ENCODE measurements at regions not wholly inside any gene's neighbourhood (a gene's known extent, or its start where the extent isn't known, plus 50 kb on each side); places are given as distances from the start of the nearest gene placed in this dataset.

- Histone ChIP-seq H3K4me3 (ENCODE audit: low read length in 2 of 2) (no peak overlapping the region), H3K27me3 (ENCODE audit: control insufficient read depth in 2 of 2, insufficient read depth in 1 of 2, low read length in 1 of 2) (no peaks in the 10 kb centered on the region), H3K27ac (ENCODE audit: low read depth in 1 of 2, low read length in 1 of 2) (no peak overlapping the region), H3K9me3 (ENCODE audit: control insufficient read depth in 2 of 2, insufficient read depth in 1 of 2, low read length in 1 of 2) (no peaks in the 10 kb centered on the region), H3K4me1 (ENCODE audit: control insufficient read depth in 2 of 2, insufficient read depth in 2 of 2, low read length in 2 of 2) (no peaks in the 10 kb centered on the region), H3K36me3 (ENCODE audit: control insufficient read depth in 2 of 2, insufficient read depth in 2 of 2, low read length in 1 of 2) (no peaks in the 10 kb centered on the region)
- 93% methylated on average over 5 of the region's 5 CpGs for WGBS
- DNase-seq (ENCODE audit: low read depth in 6 of 9, low spot score in 9 of 9): no peak
Observed at GRCh38 chr4:84046551-84046950, 452.5 kb downstream of the NKX6-1 start.

DNA sequence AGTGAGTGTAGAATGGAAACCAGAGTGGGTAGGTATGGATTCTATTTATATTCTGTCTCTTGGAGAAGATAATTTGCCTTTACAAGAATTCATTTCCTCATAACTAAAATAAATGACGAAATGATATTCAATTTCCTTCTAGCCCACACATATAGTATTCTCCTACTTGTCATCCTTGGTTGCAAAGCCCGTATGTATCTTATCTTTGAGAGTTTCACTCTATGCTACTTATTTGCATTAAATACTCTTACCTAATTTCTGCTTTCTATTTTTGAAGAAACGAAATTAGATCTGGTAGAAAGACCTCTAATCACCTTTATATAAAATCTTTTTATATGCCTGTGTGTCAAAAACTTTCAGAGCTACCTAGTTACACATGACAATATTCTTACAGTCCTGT, 457.7 kb downstream of the NKX6-1 start:
- DNase-seq (ENCODE audit: low read depth in 6 of 9, low spot score in 9 of 9): no peak
- H3K36me3 ChIP-seq (ENCODE audit: control insufficient read depth in 2 of 2, insufficient read depth in 2 of 2, low read length in 1 of 2): no peaks in the 10 kb centered on the region
- H3K27ac ChIP-seq (ENCODE audit: low read depth in 1 of 2, low read length in 1 of 2): no peak overlapping the region
- no peaks in the 10 kb centered on the region for H3K9me3 ChIP-seq (ENCODE audit: control insufficient read depth in 2 of 2, insufficient read depth in 1 of 2, low read length in 1 of 2)
- H3K4me3 ChIP-seq (ENCODE audit: low read length in 2 of 2): no peak overlapping the region
- H3K27me3 ChIP-seq (ENCODE audit: control insufficient read depth in 2 of 2, insufficient read depth in 1 of 2, low read length in 1 of 2): no peaks in the 10 kb centered on the region
- WGBS: 75% methylated on average over 3 of the region's 3 CpGs
- H3K4me1 ChIP-seq (ENCODE audit: control insufficient read depth in 2 of 2, insufficient read depth in 2 of 2, low read length in 2 of 2): no peaks in the 10 kb centered on the region

DNA sequence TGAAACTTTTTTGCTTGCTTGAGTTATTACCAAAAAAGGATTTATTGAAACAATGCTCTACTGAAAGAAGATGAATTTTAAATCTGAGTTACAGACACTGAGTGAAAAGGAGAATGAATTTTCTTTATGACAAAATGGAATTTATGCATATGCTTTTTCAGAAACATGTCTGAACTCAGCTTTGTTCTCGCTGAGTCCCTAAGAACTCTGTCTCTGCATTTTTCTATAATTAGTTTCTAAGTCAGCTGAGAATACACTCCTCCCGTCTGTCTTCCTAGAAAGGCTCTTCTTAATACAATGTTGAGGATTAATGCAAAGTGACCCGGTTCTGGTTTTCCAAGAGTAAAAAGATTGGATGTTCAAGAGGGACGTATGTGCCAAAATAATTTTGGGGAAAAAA, 463.5 kb downstream of the NKX6-1 start:
- DNase-seq (ENCODE audit: low read depth in 6 of 9, low spot score in 9 of 9): no peak
- Histone ChIP-seq H3K4me3 (ENCODE audit: low read length in 2 of 2) (no peak overlapping the region), H3K27ac (ENCODE audit: low read depth in 1 of 2, low read length in 1 of 2) (no peak overlapping the region), H3K4me1 (ENCODE audit: control insufficient read depth in 2 of 2, insufficient read depth in 2 of 2, low read length in 2 of 2) (no peaks in the 10 kb centered on the region), H3K9me3 (ENCODE audit: control insufficient read depth in 2 of 2, insufficient read depth in 1 of 2, low read length in 1 of 2) (no peaks in the 10 kb centered on the region), H3K27me3 (ENCODE audit: control insufficient read depth in 2 of 2, insufficient read depth in 1 of 2, low read length in 1 of 2) (no peaks in the 10 kb centered on the region), H3K36me3 (ENCODE audit: control insufficient read depth in 2 of 2, insufficient read depth in 2 of 2, low read length in 1 of 2) (no peaks in the 10 kb centered on the region)
- WGBS: 93% methylated on average over 4 of the region's 4 CpGs

DNA sequence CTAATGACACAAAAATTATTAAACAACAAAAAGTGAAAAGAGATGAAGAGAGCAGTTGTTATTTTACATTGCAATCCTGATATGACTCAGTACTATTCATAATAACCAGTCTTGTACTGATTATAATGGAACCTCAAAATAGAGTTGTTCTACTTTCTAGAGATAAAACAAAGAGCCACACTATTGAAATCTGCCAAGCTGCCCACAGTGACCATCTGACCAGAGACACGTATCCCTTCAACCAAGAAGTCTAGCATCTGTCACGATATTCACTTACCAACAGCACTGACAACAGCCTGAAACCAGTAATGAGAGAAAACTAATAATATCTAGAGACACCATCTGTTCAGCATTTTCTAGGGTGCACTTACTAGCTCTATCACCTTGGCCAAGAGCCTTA, 466.7 kb downstream of the NKX6-1 start:
- no peaks in the 10 kb centered on the region for H3K27me3 ChIP-seq (ENCODE audit: control insufficient read depth in 2 of 2, insufficient read depth in 1 of 2, low read length in 1 of 2)

DNA sequence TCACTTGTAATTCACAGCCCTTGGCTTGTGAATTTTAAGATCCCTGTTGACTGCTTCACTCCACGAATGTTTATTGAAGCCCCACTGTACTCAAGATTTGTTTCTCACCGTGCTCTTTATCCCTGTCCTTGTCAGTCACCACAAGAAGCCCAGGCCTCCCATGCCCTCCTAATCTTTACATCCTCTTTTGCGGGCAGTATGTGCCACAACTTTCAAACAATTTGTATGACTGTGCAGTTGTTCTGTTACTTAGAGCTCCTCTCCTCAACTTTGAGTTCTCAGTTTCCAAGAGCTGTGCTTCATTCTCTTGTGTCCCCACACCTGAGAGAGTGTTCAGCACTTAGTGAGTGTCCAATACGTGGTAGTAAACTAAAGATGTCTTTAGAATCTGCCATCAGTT, 467.7 kb downstream of the NKX6-1 start:
- no peak overlapping the region for H3K4me3 ChIP-seq (ENCODE audit: low read length in 2 of 2)
- no peaks in the 10 kb centered on the region for H3K4me1 ChIP-seq (ENCODE audit: control insufficient read depth in 2 of 2, insufficient read depth in 2 of 2, low read length in 2 of 2)
- H3K27ac ChIP-seq (ENCODE audit: low read depth in 1 of 2, low read length in 1 of 2): no peak overlapping the region
- 76% methylated on average over 4 of the region's 4 CpGs for WGBS
- DNase-seq (ENCODE audit: low read depth in 6 of 9, low spot score in 9 of 9): no peak
- no peaks in the 10 kb centered on the region for H3K36me3 ChIP-seq (ENCODE audit: control insufficient read depth in 2 of 2, insufficient read depth in 2 of 2, low read length in 1 of 2)
- H3K27me3 ChIP-seq (ENCODE audit: control insufficient read depth in 2 of 2, insufficient read depth in 1 of 2, low read length in 1 of 2): no peaks in the 10 kb centered on the region
- no peaks in the 10 kb centered on the region for H3K9me3 ChIP-seq (ENCODE audit: control insufficient read depth in 2 of 2, insufficient read depth in 1 of 2, low read length in 1 of 2)

More for the DNA sequence above, 466.7 kb downstream of the NKX6-1 start:
- H3K4me3 ChIP-seq (ENCODE audit: low read length in 2 of 2): no peak overlapping the region
- WGBS: 93% methylated on average over 2 of the region's 2 CpGs
- H3K36me3 ChIP-seq (ENCODE audit: control insufficient read depth in 2 of 2, insufficient read depth in 2 of 2, low read length in 1 of 2): no peaks in the 10 kb centered on the region
- H3K27ac ChIP-seq (ENCODE audit: low read depth in 1 of 2, low read length in 1 of 2): no peak overlapping the region
- no peak for DNase-seq (ENCODE audit: low read depth in 6 of 9, low spot score in 9 of 9)
- H3K9me3 ChIP-seq (ENCODE audit: control insufficient read depth in 2 of 2, insufficient read depth in 1 of 2, low read length in 1 of 2): no peaks in the 10 kb centered on the region
- no peaks in the 10 kb centered on the region for H3K4me1 ChIP-seq (ENCODE audit: control insufficient read depth in 2 of 2, insufficient read depth in 2 of 2, low read length in 2 of 2)

GRCh38 chr4:84028340-84028739, 470.8 kb downstream of the NKX6-1 start:
- no peaks in the 10 kb centered on the region for H3K4me1 ChIP-seq (ENCODE audit: control insufficient read depth in 2 of 2, insufficient read depth in 2 of 2, low read length in 2 of 2)
- H3K27ac ChIP-seq (ENCODE audit: low read depth in 1 of 2, low read length in 1 of 2): no peak overlapping the region
- WGBS: 77% methylated on average over 2 of the region's 2 CpGs
- no peaks in the 10 kb centered on the region for H3K27me3 ChIP-seq (ENCODE audit: control insufficient read depth in 2 of 2, insufficient read depth in 1 of 2, low read length in 1 of 2)
- no peaks in the 10 kb centered on the region for H3K9me3 ChIP-seq (ENCODE audit: control insufficient read depth in 2 of 2, insufficient read depth in 1 of 2, low read length in 1 of 2)
- DNase-seq (ENCODE audit: low read depth in 6 of 9, low spot score in 9 of 9): no peak
- H3K36me3 ChIP-seq (ENCODE audit: control insufficient read depth in 2 of 2, insufficient read depth in 2 of 2, low read length in 1 of 2): no peaks in the 10 kb centered on the region
- H3K4me3 ChIP-seq (ENCODE audit: low read length in 2 of 2): no peak overlapping the region

DNA sequence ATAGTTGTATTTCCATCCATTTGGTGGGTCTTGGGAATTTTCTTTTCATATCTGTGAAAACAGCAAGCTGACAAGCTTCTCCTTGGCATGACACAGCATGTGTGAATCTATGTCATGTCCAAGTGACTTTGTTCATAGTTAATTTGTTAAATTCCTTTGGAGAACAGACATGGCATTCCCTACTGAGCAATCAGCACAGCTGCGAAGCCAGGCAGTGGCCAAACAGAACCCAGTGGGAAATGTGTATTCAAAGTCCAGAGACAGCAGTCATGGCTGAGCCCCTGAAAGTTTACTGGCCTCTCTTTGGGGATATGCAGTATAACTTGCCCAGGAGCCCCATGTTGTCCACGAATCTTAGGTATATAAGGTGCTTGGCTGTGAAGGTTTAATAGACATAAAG, 474.7 kb downstream of the NKX6-1 start:
- Histone ChIP-seq H3K4me1 (ENCODE audit: control insufficient read depth in 2 of 2, insufficient read depth in 2 of 2, low read length in 2 of 2) (no peaks in the 10 kb centered on the region), H3K9me3 (ENCODE audit: control insufficient read depth in 2 of 2, insufficient read depth in 1 of 2, low read length in 1 of 2) (no peaks in the 10 kb centered on the region), H3K4me3 (ENCODE audit: low read length in 2 of 2) (no peak overlapping the region), H3K36me3 (ENCODE audit: control insufficient read depth in 2 of 2, insufficient read depth in 2 of 2, low read length in 1 of 2) (no peaks in the 10 kb centered on the region), H3K27ac (ENCODE audit: low read depth in 1 of 2, low read length in 1 of 2) (no peak overlapping the region), H3K27me3 (ENCODE audit: control insufficient read depth in 2 of 2, insufficient read depth in 1 of 2, low read length in 1 of 2) (no peaks in the 10 kb centered on the region)
- 91% methylated on average over 2 of the region's 2 CpGs for WGBS
- no peak for DNase-seq (ENCODE audit: low read depth in 6 of 9, low spot score in 9 of 9)

DNA sequence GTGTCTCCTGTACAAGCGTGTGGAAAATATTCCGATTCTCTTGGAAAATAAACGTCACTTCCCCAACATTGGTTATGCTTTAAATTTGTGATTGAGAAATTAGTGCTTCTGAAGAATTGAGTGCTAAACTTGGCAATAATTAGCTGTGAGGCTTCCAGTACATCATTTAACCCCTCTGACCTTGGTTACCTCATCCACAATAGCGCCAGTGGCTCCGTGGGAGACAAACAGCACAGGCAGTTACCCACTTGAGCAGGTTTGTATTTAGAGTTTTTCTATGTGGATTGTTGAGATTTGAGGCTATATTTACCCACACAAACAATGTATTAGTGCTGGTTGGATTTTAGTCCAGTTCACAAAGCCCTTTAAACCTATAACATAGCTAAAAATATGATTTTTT, 476.5 kb downstream of the NKX6-1 start:
- Histone ChIP-seq H3K4me3 (ENCODE audit: low read length in 2 of 2) (no peak overlapping the region), H3K27me3 (ENCODE audit: control insufficient read depth in 2 of 2, insufficient read depth in 1 of 2, low read length in 1 of 2) (no peaks in the 10 kb centered on the region), H3K27ac (ENCODE audit: low read depth in 1 of 2, low read length in 1 of 2) (no peak overlapping the region), H3K9me3 (ENCODE audit: control insufficient read depth in 2 of 2, insufficient read depth in 1 of 2, low read length in 1 of 2) (no peaks in the 10 kb centered on the region), H3K4me1 (ENCODE audit: control insufficient read depth in 2 of 2, insufficient read depth in 2 of 2, low read length in 2 of 2) (no peaks in the 10 kb centered on the region), H3K36me3 (ENCODE audit: control insufficient read depth in 2 of 2, insufficient read depth in 2 of 2, low read length in 1 of 2) (no peaks in the 10 kb centered on the region)
- no peak for DNase-seq (ENCODE audit: low read depth in 6 of 9, low spot score in 9 of 9)
- WGBS: 96% methylated on average over 5 of the region's 5 CpGs

GRCh38 chr4:84019626-84020025, 479.5 kb downstream of the NKX6-1 start:
- no peaks in the 10 kb centered on the region for H3K36me3 ChIP-seq (ENCODE audit: control insufficient read depth in 2 of 2, insufficient read depth in 2 of 2, low read length in 1 of 2)
- H3K27me3 ChIP-seq (ENCODE audit: control insufficient read depth in 2 of 2, insufficient read depth in 1 of 2, low read length in 1 of 2): no peaks in the 10 kb centered on the region
- H3K9me3 ChIP-seq (ENCODE audit: control insufficient read depth in 2 of 2, insufficient read depth in 1 of 2, low read length in 1 of 2): no peaks in the 10 kb centered on the region
- no peak overlapping the region for H3K4me3 ChIP-seq (ENCODE audit: low read length in 2 of 2)
- DNase-seq (ENCODE audit: low read depth in 6 of 9, low spot score in 9 of 9): no peak
- WGBS: 91% methylated on average over 2 of the region's 2 CpGs
- H3K4me1 ChIP-seq (ENCODE audit: control insufficient read depth in 2 of 2, insufficient read depth in 2 of 2, low read length in 2 of 2): no peaks in the 10 kb centered on the region
- no peak overlapping the region for H3K27ac ChIP-seq (ENCODE audit: low read depth in 1 of 2, low read length in 1 of 2)

- H3K9me3 ChIP-seq (ENCODE audit: control insufficient read depth in 2 of 2, insufficient read depth in 1 of 2, low read length in 1 of 2): no peaks in the 10 kb centered on the region
- no peaks in the 10 kb centered on the region for H3K27me3 ChIP-seq (ENCODE audit: control insufficient read depth in 2 of 2, insufficient read depth in 1 of 2, low read length in 1 of 2)
- 96% methylated on average over 2 of the region's 2 CpGs for WGBS
- H3K4me3 ChIP-seq (ENCODE audit: low read length in 2 of 2): no peak overlapping the region
- H3K4me1 ChIP-seq (ENCODE audit: control insufficient read depth in 2 of 2, insufficient read depth in 2 of 2, low read length in 2 of 2): no peaks in the 10 kb centered on the region
- DNase-seq (ENCODE audit: low read depth in 6 of 9, low spot score in 9 of 9): no peak
- H3K36me3 ChIP-seq (ENCODE audit: control insufficient read depth in 2 of 2, insufficient read depth in 2 of 2, low read length in 1 of 2): no peaks in the 10 kb centered on the region
- no peak overlapping the region for H3K27ac ChIP-seq (ENCODE audit: low read depth in 1 of 2, low read length in 1 of 2)
Observed at GRCh38 chr4:84003046-84003445, 467.1 kb downstream of the GPAT3 start.

All from thymus (tissue), 11 donors.